Epithelial cell of esophagus (primary cell): ENCODE measurements at regions not wholly inside any gene's neighbourhood (a gene's known extent, or its start where the extent isn't known, plus 50 kb on each side); places are given as distances from the start of the nearest gene placed in this dataset.

Experiments
- DNase-seq: peaks from one replicate; pipeline ENCODE4 v3.0.0; 2010; ENCODE audit warnings: low read depth
- H3K4me3 ChIP-seq: 2 replicates; pipeline ENCODE4 v1.5.1; 2011; ENCODE audit warnings: mild to moderate bottlenecking, low read length, control low read depth
- TF ChIP-seq, protein P1 (sequence below): IDR thresholded peaks from 2 replicates; pipeline ENCODE4 v1.5.1; 2011; ENCODE audit warnings: low read depth, mild to moderate bottlenecking, low read length, control low read depth, inconsistent platforms; ENCODE audit not compliant: insufficient read depth; ENCODE audit errors: missing control alignments

DNA sequence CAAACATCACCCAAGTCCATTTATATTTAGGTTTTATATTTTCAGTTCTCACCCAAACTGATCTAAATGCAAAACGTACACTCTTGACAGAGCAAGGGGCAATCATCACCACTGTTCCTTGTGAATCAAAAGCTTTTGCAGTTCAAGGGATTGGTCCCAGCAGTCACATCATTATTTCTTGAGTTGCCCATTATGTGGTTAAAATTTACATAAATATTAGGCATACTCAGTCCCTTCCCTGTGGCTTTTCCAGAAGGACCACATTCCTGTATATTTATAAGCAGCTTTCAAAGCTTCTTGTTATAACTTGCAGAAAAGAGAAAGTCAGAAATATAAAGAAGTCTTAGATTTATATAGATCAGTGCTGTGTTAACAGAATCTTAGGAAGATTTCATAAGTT lies 224.4 kb downstream of the CLCN4 start:
- TF ChIP-seq, protein P1, sequence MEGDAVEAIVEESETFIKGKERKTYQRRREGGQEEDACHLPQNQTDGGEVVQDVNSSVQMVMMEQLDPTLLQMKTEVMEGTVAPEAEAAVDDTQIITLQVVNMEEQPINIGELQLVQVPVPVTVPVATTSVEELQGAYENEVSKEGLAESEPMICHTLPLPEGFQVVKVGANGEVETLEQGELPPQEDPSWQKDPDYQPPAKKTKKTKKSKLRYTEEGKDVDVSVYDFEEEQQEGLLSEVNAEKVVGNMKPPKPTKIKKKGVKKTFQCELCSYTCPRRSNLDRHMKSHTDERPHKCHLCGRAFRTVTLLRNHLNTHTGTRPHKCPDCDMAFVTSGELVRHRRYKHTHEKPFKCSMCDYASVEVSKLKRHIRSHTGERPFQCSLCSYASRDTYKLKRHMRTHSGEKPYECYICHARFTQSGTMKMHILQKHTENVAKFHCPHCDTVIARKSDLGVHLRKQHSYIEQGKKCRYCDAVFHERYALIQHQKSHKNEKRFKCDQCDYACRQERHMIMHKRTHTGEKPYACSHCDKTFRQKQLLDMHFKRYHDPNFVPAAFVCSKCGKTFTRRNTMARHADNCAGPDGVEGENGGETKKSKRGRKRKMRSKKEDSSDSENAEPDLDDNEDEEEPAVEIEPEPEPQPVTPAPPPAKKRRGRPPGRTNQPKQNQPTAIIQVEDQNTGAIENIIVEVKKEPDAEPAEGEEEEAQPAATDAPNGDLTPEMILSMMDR = no peak
- no peak overlapping the region for H3K4me3 ChIP-seq
- DNase-seq = peak; percentile 79

DNA sequence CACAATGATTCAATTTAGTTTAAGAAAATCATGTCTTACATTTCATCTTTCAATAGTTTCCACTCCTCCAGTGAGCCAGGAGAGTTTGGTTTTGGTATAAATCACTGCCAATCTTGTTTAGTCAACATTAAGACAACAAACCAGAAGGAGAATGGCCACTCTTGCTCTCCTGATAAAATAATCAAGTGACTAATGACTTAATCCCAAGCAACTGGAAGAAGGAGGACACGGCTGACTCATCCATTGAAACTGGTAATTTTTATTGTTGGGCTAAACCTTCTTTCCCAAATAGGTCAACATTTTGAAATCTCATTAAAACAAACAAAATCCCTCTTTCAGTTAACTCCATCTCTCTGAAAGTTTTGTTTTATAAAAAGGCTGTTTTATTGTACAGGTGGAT lies 230.2 kb downstream of the CLCN4 start:
- TF ChIP-seq, protein P1 = no peak
- H3K4me3 ChIP-seq = no peak overlapping the region
- DNase-seq = peak; percentile 65

DNA sequence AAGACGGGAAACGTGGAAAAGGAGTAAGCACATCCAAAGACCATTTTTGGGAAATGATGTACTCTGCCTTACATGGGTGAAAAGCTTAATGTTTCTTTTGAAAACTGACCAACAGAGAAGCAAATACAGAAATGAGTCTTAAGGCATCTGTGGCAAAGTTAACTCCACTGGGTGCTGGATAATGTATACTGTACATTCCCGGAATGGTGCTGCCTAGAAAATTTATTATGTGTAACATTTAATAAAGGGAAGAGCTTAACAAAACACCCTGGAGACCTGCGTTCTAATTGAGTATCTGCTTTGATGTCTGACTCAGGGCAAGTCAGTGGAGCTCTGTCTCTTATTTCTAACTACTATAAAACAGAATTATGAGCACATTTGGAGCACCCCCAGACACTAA lies 230.2 kb downstream of the MID1 start:
- DNase-seq = no peak
- TF ChIP-seq, protein P1 = no peak
- no peak overlapping the region for H3K4me3 ChIP-seq

DNA sequence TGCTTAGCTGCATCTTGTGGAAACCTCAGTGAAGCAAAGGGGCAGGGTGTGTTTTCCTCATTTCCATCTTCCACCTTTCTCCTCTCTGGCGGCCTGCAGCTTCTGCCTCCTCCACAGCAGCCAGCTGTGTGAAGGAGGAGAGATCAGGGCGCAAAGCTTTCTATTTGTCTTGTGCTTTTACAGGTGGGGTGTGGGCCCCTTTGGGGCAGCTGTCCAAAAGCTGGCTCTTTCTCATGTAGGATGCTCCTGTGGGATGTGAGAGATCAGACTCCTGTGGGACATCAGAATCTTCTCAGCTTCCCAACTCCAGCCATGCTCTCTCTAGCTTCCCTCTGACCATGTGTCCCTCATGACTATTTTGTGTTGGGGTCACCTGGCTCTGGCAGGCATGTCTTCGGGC lies 227.1 kb downstream of the MID1 start:
- TF ChIP-seq, protein P1 = no peak
- no peak overlapping the region for H3K4me3 ChIP-seq
- no peak for DNase-seq

DNA sequence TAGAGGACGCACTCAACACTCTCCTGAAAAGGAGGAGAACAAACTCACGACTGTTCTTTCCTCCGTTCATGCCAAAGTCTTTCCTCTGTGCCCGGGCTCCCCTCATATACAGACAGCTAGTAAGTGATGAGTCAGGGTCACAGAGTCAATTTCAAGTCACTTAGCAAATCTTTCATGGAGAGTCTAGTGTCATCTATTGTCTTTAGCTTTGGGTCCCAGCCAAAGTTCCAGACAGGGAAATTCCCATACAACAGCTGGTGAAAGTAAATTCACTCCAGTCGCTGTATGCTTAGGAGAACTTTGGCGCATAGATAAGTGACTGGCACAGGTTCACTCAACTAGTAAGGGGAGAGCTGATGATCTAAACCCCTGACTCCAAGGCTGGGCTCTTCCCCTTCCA lies 226.5 kb downstream of the MID1 start:
- DNase-seq = peak; percentile 35
- TF ChIP-seq, protein P1 = no peak

DNA sequence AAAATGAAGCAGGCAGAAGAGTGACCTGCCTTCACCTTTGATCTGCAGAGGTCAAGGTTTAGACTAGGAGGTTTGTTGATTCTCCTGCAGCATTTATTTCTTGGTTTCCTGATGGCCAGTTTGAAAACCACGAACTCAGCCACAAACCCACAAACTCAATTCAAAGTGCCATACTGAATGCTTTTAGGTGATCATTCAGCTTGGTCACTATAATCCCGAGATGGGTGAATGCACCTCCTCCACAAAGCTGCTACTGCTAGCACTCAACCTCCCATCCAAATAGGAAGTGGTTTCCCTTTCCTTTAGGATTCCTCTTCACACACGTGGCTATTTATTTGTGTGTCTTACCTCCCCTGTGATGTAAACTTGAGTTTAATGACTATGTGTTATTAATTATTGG lies 225.2 kb downstream of the MID1 start:
- no peak for DNase-seq
- no peak overlapping the region for H3K4me3 ChIP-seq
- TF ChIP-seq, protein P1 = no peak

More for the DNA sequence above, 226.5 kb downstream of the MID1 start:
- H3K4me3 ChIP-seq = no peak overlapping the region
